Lung (tissue), 11 donors: ENCODE measurements at regions not wholly inside any gene's neighbourhood (a gene's known extent, or its start where the extent isn't known, plus 50 kb on each side); places are given as distances from the start of the nearest gene placed in this dataset.

Source experiments
- ATAC-seq: fragments of 200-7000 bp; cut with Tn5 transposase; one replicate; pipeline ENCODE4 v1.9.1; 2020; ENCODE audit warnings: moderate number of reproducible peaks; ENCODE audit not compliant: insufficient read depth, low FRiP score
- DNase-seq, 3 donors: peaks; one replicate each; pipeline ENCODE4 v3.0.0-alpha.2; 2013 to 2017
- H3K27ac ChIP-seq, 2 donors: one replicate each; pipeline ENCODE4 v1.5.1; 2013; ENCODE audit warnings: mild to moderate bottlenecking in 2 of 2, moderate library complexity in 2 of 2, control low read depth in 1 of 2, inconsistent platforms in 1 of 2, low read depth in 1 of 2, low read length in 1 of 2
- H3K27me3 ChIP-seq, 3 donors: one replicate each; pipeline ENCODE4 v1.5.1; 2013; ENCODE audit warnings: low read length in 2 of 3; ENCODE audit not compliant: control insufficient read depth in 3 of 3, insufficient read depth in 3 of 3
- H3K36me3 ChIP-seq, 4 donors: one replicate each; pipeline ENCODE4 v1.5.1; 2013; ENCODE audit warnings: low read length in 4 of 4, mild to moderate bottlenecking in 1 of 4, moderate library complexity in 1 of 4; ENCODE audit not compliant: control insufficient read depth in 4 of 4, insufficient read depth in 4 of 4
- H3K4me1 ChIP-seq, 5 donors: one replicate each; pipeline ENCODE4 v1.5.1; 2013; ENCODE audit warnings: low read length in 5 of 5, mild to moderate bottlenecking in 2 of 5, moderate library complexity in 1 of 5; ENCODE audit not compliant: control insufficient read depth in 5 of 5, insufficient read depth in 5 of 5
- H3K4me3 ChIP-seq: one replicate; pipeline ENCODE4 v1.5.1; 2013; ENCODE audit warnings: mild to moderate bottlenecking, control low read depth, moderate library complexity
- H3K9ac ChIP-seq, 2 donors: one replicate each; pipeline ENCODE4 v1.5.1; 2013; ENCODE audit warnings: low read length in 2 of 2, control low read depth in 1 of 2; ENCODE audit not compliant: insufficient read depth in 1 of 2
- H3K9me3 ChIP-seq, 4 donors: one replicate each; pipeline ENCODE4 v1.5.1; 2013; ENCODE audit warnings: low read length in 3 of 4, mild to moderate bottlenecking in 1 of 4, moderate library complexity in 1 of 4; ENCODE audit not compliant: control insufficient read depth in 4 of 4, insufficient read depth in 3 of 4
- CTCF ChIP-seq: IDR thresholded peaks from 2 replicates; pipeline ENCODE4 v1.5.1; 2012; ENCODE audit warnings: mild to moderate bottlenecking; ENCODE audit errors: control extremely low read depth, extremely low read depth
- WGBS, 2 donors: extraction: QIAGEN DNeasy Blood & Tissue Kit; methylation state at CpG; one replicate each; pipeline ENCODE4 v1.1.7; 2013; 5-methylcytosine and 5-hydroxymethylcytosine counted together
- donor health status: control.
- donor health status: control.
- donor health status: Bipolar disorder and iron deficiency.
- donor health status: healthy.
- donor health status: DM: yes; HTN: yes; CAD: no.

GRCh38 chr5:129244478-129244877, 149.9 kb downstream of the ISOC1 start:
- no peaks in the 10 kb centered on the region for H3K27me3 ChIP-seq
- no peaks in the 10 kb centered on the region for H3K9me3 ChIP-seq
- no peak for TF ChIP-seq CTCF
- DNase-seq (peak in 1 of 3 donors; percentile 20), ATAC-seq (peak; percentile 5)
- no peak overlapping the region for H3K4me3 ChIP-seq
- H3K4me1 ChIP-seq, result peaks cover 0 to 9% (median 0%) of the 10 kb centered on the region in 5 donors
- WGBS, 2 donors, result 94 to 97% methylated on average over 1 of the region's 1 CpG
- H3K9ac ChIP-seq, result no peak overlapping the region
- H3K36me3 ChIP-seq, result no peaks in the 10 kb centered on the region
- no peak overlapping the region for H3K27ac ChIP-seq

- H3K4me3 ChIP-seq, result no peak overlapping the region
- no peaks in the 10 kb centered on the region for H3K27me3 ChIP-seq
- H3K36me3 ChIP-seq, result no peaks in the 10 kb centered on the region
- H3K9me3 ChIP-seq, result no peaks in the 10 kb centered on the region
- H3K9ac ChIP-seq, result no peak overlapping the region
- H3K4me1 ChIP-seq, result peaks cover 0 to 13% (median 0%) of the 10 kb centered on the region in 5 donors
- no peak for ATAC-seq
- H3K27ac ChIP-seq, result peak overlapping the region in 1 of 2 donors; percentile 29
- peak in 2 of 3 donors; percentile 54 to 73 for DNase-seq
- no peak for TF ChIP-seq CTCF
Measured at GRCh38 chr5:129245489-129245888, 150.9 kb downstream of the ISOC1 start.

- no peak for TF ChIP-seq CTCF
- H3K4me3 ChIP-seq, result no peak overlapping the region
- H3K36me3 ChIP-seq, result no peaks in the 10 kb centered on the region
- no peak overlapping the region for H3K9ac ChIP-seq
- peak in 2 of 3 donors; percentile 71 to 80 for DNase-seq
- no peak overlapping the region for H3K27ac ChIP-seq
- no peaks in the 10 kb centered on the region for H3K9me3 ChIP-seq
- WGBS, 2 donors, result 53 to 67% methylated on average over 3 of the region's 3 CpGs
- H3K27me3 ChIP-seq, result no peaks in the 10 kb centered on the region
- H3K4me1 ChIP-seq, result peaks cover 0 to 13% (median 0%) of the 10 kb centered on the region in 5 donors
- ATAC-seq, result no peak
Measured at GRCh38 chr5:129246088-129246487, 151.5 kb downstream of the ISOC1 start.

- H3K36me3 ChIP-seq, result no peaks in the 10 kb centered on the region
- DNase-seq (peak in 2 of 3 donors; percentile 49 to 76), ATAC-seq (no peak)
- peaks cover 2 to 5% (median 3%) of the 10 kb centered on the region in 4 donors for H3K9me3 ChIP-seq
- no peak overlapping the region for H3K27ac ChIP-seq
- H3K4me1 ChIP-seq, result peaks cover 0 to 4% (median 0%) of the 10 kb centered on the region in 5 donors
- 69 to 80% methylated on average over 9 of the region's 9 CpGs for WGBS, 2 donors
- H3K27me3 ChIP-seq, result no peaks in the 10 kb centered on the region
- no peak overlapping the region for H3K4me3 ChIP-seq
- H3K9ac ChIP-seq, result no peak overlapping the region
- no peak for TF ChIP-seq CTCF
Measured at GRCh38 chr5:129249886-129250285, 155.3 kb downstream of the ISOC1 start.
